Upper lobe of left lung (tissue), 6 donors: ENCODE measurements at regions not wholly inside any gene's neighbourhood (a gene's known extent, or its start where the extent isn't known, plus 50 kb on each side); places are given as distances from the start of the nearest gene placed in this dataset.

Experiments
- ATAC-seq, 2 donors: fragments of 200-7000 bp; cut with Tn5 transposase; one replicate each; pipeline ENCODE4 v1.9.1; 2022; ENCODE audit warnings: mild to moderate bottlenecking in 2 of 2, moderate library complexity in 2 of 2; ENCODE audit not compliant: low FRiP score in 2 of 2
- DNase-seq, 2 donors: peaks; one replicate each; pipeline ENCODE4 v3.0.0-alpha.2; 2019 to 2020
- H3K27ac ChIP-seq, 4 donors: fragments of 200-600 bp; sonication (generic); one replicate each; pipeline ENCODE4 v1.5.1; 2016 to 2019
- H3K27me3 ChIP-seq, 4 donors: fragments of 200-600 bp; sonication (generic); one replicate each; pipeline ENCODE4 v1.5.1; 2017 to 2019
- H3K36me3 ChIP-seq, 4 donors: fragments of 200-600 bp; sonication (generic); one replicate each; pipeline ENCODE4 v1.5.1; 2016 to 2019
- H3K4me1 ChIP-seq, 4 donors: fragments of 200-600 bp; sonication (generic); one replicate each; pipeline ENCODE4 v1.5.1; 2018 to 2019
- H3K4me3 ChIP-seq, 4 donors: fragments of 200-600 bp; sonication (generic); one replicate each; pipeline ENCODE4 v1.5.1; 2017 to 2019; ENCODE audit warnings: mild to moderate bottlenecking in 2 of 4, moderate library complexity in 1 of 4
- H3K9me3 ChIP-seq, 4 donors: fragments of 200-600 bp; sonication (generic); one replicate each; pipeline ENCODE4 v1.5.1; 2018 to 2019
- EP300 ChIP-seq, 4 donors: sonication (generic); formaldehyde crosslinking; IDR thresholded peaks; one replicate each; pipeline ENCODE4 v1.5.1; 2017; ENCODE audit warnings: antibody characterized with exemption in 4 of 4, control low read depth in 2 of 4
- POLR2A ChIP-seq, 4 donors: fragments of 450-650 bp; IDR thresholded peaks; one replicate each; pipeline ENCODE4 v1.5.1; 2016 to 2017; ENCODE audit warnings: antibody characterized with exemption in 4 of 4, mild to moderate bottlenecking in 2 of 4
- POLR2AphosphoS5 ChIP-seq, 2 donors: sonication (generic); formaldehyde crosslinking; IDR thresholded peaks; one replicate each; pipeline ENCODE4 v1.5.1; 2017; ENCODE audit warnings: antibody characterized with exemption in 2 of 2
- whole genome bisulfite sequencing, 2 donors: methylation state at CpG; one replicate each; pipeline ENCODE4 v1.1.5; 2017 to 2018; 5-methylcytosine and 5-hydroxymethylcytosine counted together
- TF ChIP-seq, protein P1 (sequence below), 6 experiments: fragments of 450-650 bp in 4 of 6; fragments of 200-600 bp in 2 of 6; sonication (generic) in 2 of 6; IDR thresholded peaks; one replicate each; pipeline ENCODE4 v1.5.1; 2016 to 2019; ENCODE audit warnings: antibody characterized with exemption in 6 of 6
- donor health status: DM: no; HTN: no; CAD: no; lungs with moderate emphysema.
- donor health status: DM: no; HTN: yes; CAD: no; lungs with severe emphysema.

DNA sequence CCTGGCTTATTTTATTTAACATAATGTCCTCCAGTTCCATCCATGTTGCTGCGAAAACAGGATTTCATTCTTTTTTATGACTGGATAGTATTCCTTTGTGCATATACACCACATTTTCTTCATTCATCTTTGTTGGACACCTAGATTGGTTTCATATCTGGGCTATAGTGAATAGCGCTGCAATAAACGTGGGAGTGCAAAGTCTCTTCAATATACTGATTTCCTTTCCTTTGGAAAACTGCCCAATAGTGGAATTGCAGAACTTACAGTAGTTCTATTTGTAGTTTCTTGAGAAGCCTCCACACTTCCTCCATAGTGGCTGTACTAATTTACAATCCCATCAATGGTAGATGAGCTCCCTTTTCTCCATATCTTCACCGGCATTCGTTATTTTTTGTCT, 72.5 kb upstream of the KLHL25 start:
- TF ChIP-seq POLR2A (IDR thresholded peaks at IDR 0.05) (no peak), EP300 (IDR thresholded peaks at IDR 0.05) (no peak), POLR2AphosphoS5 (IDR thresholded peaks at IDR 0.05) (no peak)
- TF ChIP-seq, protein P1, sequence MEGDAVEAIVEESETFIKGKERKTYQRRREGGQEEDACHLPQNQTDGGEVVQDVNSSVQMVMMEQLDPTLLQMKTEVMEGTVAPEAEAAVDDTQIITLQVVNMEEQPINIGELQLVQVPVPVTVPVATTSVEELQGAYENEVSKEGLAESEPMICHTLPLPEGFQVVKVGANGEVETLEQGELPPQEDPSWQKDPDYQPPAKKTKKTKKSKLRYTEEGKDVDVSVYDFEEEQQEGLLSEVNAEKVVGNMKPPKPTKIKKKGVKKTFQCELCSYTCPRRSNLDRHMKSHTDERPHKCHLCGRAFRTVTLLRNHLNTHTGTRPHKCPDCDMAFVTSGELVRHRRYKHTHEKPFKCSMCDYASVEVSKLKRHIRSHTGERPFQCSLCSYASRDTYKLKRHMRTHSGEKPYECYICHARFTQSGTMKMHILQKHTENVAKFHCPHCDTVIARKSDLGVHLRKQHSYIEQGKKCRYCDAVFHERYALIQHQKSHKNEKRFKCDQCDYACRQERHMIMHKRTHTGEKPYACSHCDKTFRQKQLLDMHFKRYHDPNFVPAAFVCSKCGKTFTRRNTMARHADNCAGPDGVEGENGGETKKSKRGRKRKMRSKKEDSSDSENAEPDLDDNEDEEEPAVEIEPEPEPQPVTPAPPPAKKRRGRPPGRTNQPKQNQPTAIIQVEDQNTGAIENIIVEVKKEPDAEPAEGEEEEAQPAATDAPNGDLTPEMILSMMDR (IDR thresholded peaks at IDR 0.05): no peak
- H3K36me3 ChIP-seq: no peaks in the 10 kb centered on the region
- no peaks in the 10 kb centered on the region for H3K27me3 ChIP-seq
- 79 to 87% methylated on average over 5 of the region's 5 CpGs for WGBS, 2 donors
- H3K4me1 ChIP-seq: no peaks in the 10 kb centered on the region
- no peak overlapping the region for H3K27ac ChIP-seq
- ATAC-seq (no peak), DNase-seq (no peak)
- no peak overlapping the region for H3K4me3 ChIP-seq
- no peaks in the 10 kb centered on the region for H3K9me3 ChIP-seq

- 88 to 94% methylated on average over 4 of the region's 4 CpGs for WGBS, 2 donors
- TF ChIP-seq EP300 (IDR thresholded peaks at IDR 0.05): no peak
- no peak for TF ChIP-seq POLR2AphosphoS5 (IDR thresholded peaks at IDR 0.05)
- TF ChIP-seq, protein P1 (IDR thresholded peaks at IDR 0.05): no peak
- H3K27me3 ChIP-seq: no peaks in the 10 kb centered on the region
- no peak overlapping the region for H3K27ac ChIP-seq
- H3K4me1 ChIP-seq: no peaks in the 10 kb centered on the region
- H3K36me3 ChIP-seq: no peaks in the 10 kb centered on the region
- ATAC-seq: no peak
- no peak overlapping the region for H3K4me3 ChIP-seq
- no peak for DNase-seq
- H3K9me3 ChIP-seq: no peaks in the 10 kb centered on the region
Observed at GRCh38 chr15:85869124-85869523, 74.4 kb upstream of the KLHL25 start.

GRCh38 chr15:85870216-85871014, 75.7 kb upstream of the KLHL25 start:
- H3K9me3 ChIP-seq: no peaks in the 10 kb centered on the region
- ATAC-seq: no peak
- H3K4me1 ChIP-seq: no peaks in the 10 kb centered on the region
- peak in 1 of 2 donors; percentile 17 for DNase-seq
- no peak overlapping the region for H3K4me3 ChIP-seq
- H3K27ac ChIP-seq: no peak overlapping the region
- no peaks in the 10 kb centered on the region for H3K36me3 ChIP-seq
- 79 to 82% methylated on average over 6 to 10 of the region's 10 CpGs for WGBS, 2 donors
- H3K27me3 ChIP-seq: no peaks in the 10 kb centered on the region
- TF ChIP-seq POLR2AphosphoS5 (IDR thresholded peaks at IDR 0.05): no peak
- no peak for TF ChIP-seq EP300 (IDR thresholded peaks at IDR 0.05)
- TF ChIP-seq, protein P1 (IDR thresholded peaks at IDR 0.05): no peak
- no peak for TF ChIP-seq POLR2A (IDR thresholded peaks at IDR 0.05)

- H3K36me3 ChIP-seq: no peaks in the 10 kb centered on the region
- H3K27me3 ChIP-seq: no peaks in the 10 kb centered on the region
- TF ChIP-seq, protein P1 (IDR thresholded peaks at IDR 0.05): no peak
- no peak for TF ChIP-seq EP300 (IDR thresholded peaks at IDR 0.05)
- TF ChIP-seq POLR2A (IDR thresholded peaks at IDR 0.05): no peak
- no peak for TF ChIP-seq POLR2AphosphoS5 (IDR thresholded peaks at IDR 0.05)
- H3K9me3 ChIP-seq: no peaks in the 10 kb centered on the region
- no peaks in the 10 kb centered on the region for H3K4me1 ChIP-seq
- 71 to 75% methylated on average over 7 to 8 of the region's 8 CpGs for WGBS, 2 donors
- no peak for ATAC-seq
- no peak for DNase-seq
- H3K4me3 ChIP-seq: no peak overlapping the region
- H3K27ac ChIP-seq: no peak overlapping the region
Observed at GRCh38 chr15:85871545-85871944, 76.8 kb upstream of the KLHL25 start.

DNA sequence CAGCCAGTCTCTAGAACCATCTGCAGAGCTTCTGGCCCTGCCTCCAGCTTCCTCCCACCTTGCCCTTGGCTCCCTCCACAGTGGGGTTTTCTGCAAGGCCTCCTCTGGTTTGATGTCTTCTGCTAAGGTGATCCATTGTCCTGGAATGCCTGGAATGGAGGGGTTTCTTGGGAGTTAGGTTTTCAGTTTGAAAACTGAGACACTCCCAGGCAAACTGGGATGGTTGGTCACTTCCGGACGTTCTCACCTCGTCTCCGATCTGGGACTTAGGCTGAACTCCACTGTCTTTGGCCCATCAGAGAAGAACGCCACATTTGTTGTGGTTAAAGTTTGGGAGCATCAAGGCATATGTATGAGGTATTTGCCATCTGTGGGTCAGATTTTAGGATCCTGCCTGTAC, 77.4 kb upstream of the KLHL25 start:
- Histone ChIP-seq H3K9me3 (no peaks in the 10 kb centered on the region), H3K4me1 (no peaks in the 10 kb centered on the region), H3K36me3 (no peaks in the 10 kb centered on the region), H3K4me3 (no peak overlapping the region), H3K27me3 (no peaks in the 10 kb centered on the region), H3K27ac (no peak overlapping the region)
- no peak for TF ChIP-seq POLR2A (IDR thresholded peaks at IDR 0.05)
- TF ChIP-seq EP300 (IDR thresholded peaks at IDR 0.05): no peak
- TF ChIP-seq, protein P1 (IDR thresholded peaks at IDR 0.05): no peak
- no peak for TF ChIP-seq POLR2AphosphoS5 (IDR thresholded peaks at IDR 0.05)
- ATAC-seq: no peak
- WGBS, 2 donors: 91 to 97% methylated on average over 5 of the region's 5 CpGs
- no peak for DNase-seq
